Spleen (tissue), 11 donors: ENCODE measurements at regions not wholly inside any gene's neighbourhood (a gene's known extent, or its start where the extent isn't known, plus 50 kb on each side); places are given as distances from the start of the nearest gene placed in this dataset.

ENCODE experiments used
- DNase-seq: peaks from one replicate; pipeline ENCODE4 v3.0.0-alpha.2; 2020
- H3K27ac ChIP-seq, 8 donors: fragments of 200-600 bp; sonication (generic) in 7 of 8; 1 replicate in 4 of 8; 2 replicates in 4 of 8; pipeline versions ENCODE4 v1.5.0 to v1.8.0; 2016 to 2021; ENCODE audit warnings: inconsistent platforms in 4 of 8, mild to moderate bottlenecking in 4 of 8, moderate library complexity in 1 of 8
- H3K27me3 ChIP-seq, 7 donors: fragments of 200-600 bp; sonication (generic) in 6 of 7; replicated peaks in 1 of 7; 1 replicate in 4 of 7; 2 replicates in 3 of 7; pipeline versions ENCODE4 v1.5.0 to v1.8.0; 2016 to 2021; ENCODE audit warnings: inconsistent platforms in 3 of 7, mild to moderate bottlenecking in 1 of 7
- H3K36me3 ChIP-seq, 6 donors: fragments of 200-600 bp; sonication (generic) in 5 of 6; 1 replicate in 4 of 6; 2 replicates in 2 of 6; pipeline versions ENCODE4 v1.5.0 to v1.8.0; 2016 to 2021; ENCODE audit warnings: inconsistent platforms in 2 of 6
- H3K4me1 ChIP-seq, 6 donors: fragments of 200-600 bp; sonication (generic) in 5 of 6; 1 replicate in 3 of 6; 2 replicates in 3 of 6; pipeline versions ENCODE4 v1.5.0 to v1.8.0; 2016 to 2021; ENCODE audit warnings: inconsistent platforms in 3 of 6
- H3K4me3 ChIP-seq, 8 donors: fragments of 200-600 bp; sonication (generic) in 7 of 8; 1 replicate in 4 of 8; 2 replicates in 4 of 8; pipeline versions ENCODE4 v1.5.0 to v1.8.0; 2016 to 2021; ENCODE audit warnings: inconsistent platforms in 4 of 8, mild to moderate bottlenecking in 4 of 8, moderate library complexity in 2 of 8
- H3K9me3 ChIP-seq, 8 donors: fragments of 200-600 bp; sonication (generic) in 7 of 8; 1 replicate in 4 of 8; 2 replicates in 4 of 8; pipeline versions ENCODE4 v1.5.0 to v1.8.0; 2016 to 2021; ENCODE audit warnings: inconsistent platforms in 4 of 8
- CTCF ChIP-seq, 11 experiments: fragments of 200-600 bp in 7 of 11; fragments of 450-650 bp in 4 of 11; sonication (generic) in 4 of 11; IDR thresholded peaks in 8 of 11; conservative IDR thresholded peaks in 3 of 11; 1 replicate in 7 of 11; 2 replicates in 4 of 11; pipeline versions ENCODE4 v1.4.0 to v1.8.0; 2016 to 2021; ENCODE audit warnings: antibody characterized with exemption in 11 of 11, inconsistent platforms in 4 of 11, mild to moderate bottlenecking in 1 of 11
- POLR2A ChIP-seq, 3 donors: fragments of 450-650 bp; IDR thresholded peaks; one replicate each; pipeline ENCODE4 v1.5.1; 2017; ENCODE audit warnings: antibody characterized with exemption in 3 of 3, mild to moderate bottlenecking in 1 of 3
- POLR2AphosphoS5 ChIP-seq, 3 donors: sonication (generic); formaldehyde crosslinking; IDR thresholded peaks; one replicate each; pipeline ENCODE4 v1.5.1; 2017; ENCODE audit warnings: antibody characterized with exemption in 3 of 3
- WGBS, 5 donors: extraction: QIAGEN DNeasy Blood & Tissue Kit in 3 of 5; methylation state at CpG; one replicate each; pipeline versions ENCODE4 v1.1.5 to v1.1.7; 2013 to 2018; 5-methylcytosine and 5-hydroxymethylcytosine counted together
- intact Hi-C: fragments of 100-400 bp; cut with DNase I; formaldehyde crosslinking; loops from one replicate; pipeline ENCODE4 v1.15.0; 2023; ENCODE audit warnings: low total_unique reads
- donor health status: healthy with polysubstance abuse.
- donor health status: DM: no; HTN: no; CAD: no; lungs with moderate emphysema.
- donor health status: DM: no; HTN: no; CAD: no.
- donor health status: Bipolar disorder and iron deficiency.
- donor health status: healthy.
- donor health status: DM: no; HTN: no; CAD: no.
- donor health status: DM: yes; HTN: yes; CAD: no.

GRCh38 chr11:92852946-92853345 is 116.5 kb upstream of the MTNR1B start:
- Histone ChIP-seq H3K4me1 (no peaks in the 10 kb centered on the region), H3K9me3 (no peaks in the 10 kb centered on the region), H3K36me3 (no peaks in the 10 kb centered on the region), H3K27ac (no peak overlapping the region), H3K27me3 (peaks cover 0 to 20% (median 0%) of the 10 kb centered on the region in 7 donors), H3K4me3 (no peak overlapping the region)
- 87 to 100% (median 90%) methylated on average over 2 to 7 of the region's 7 CpGs for WGBS, 5 donors
- DNase-seq, result no peak
- intact Hi-C loops, result no loop called here
- TF ChIP-seq POLR2AphosphoS5 (IDR thresholded peaks at IDR 0.05) (no peak), CTCF (IDR thresholded peaks at IDR 0.05 in 8 of 11, conservative IDR thresholded peaks at IDR 0.05 in 3 of 11) (no peak), POLR2A (IDR thresholded peaks at IDR 0.05) (no peak)

- H3K4me1 ChIP-seq, result no peaks in the 10 kb centered on the region
- no peak overlapping the region for H3K27ac ChIP-seq
- TF ChIP-seq POLR2AphosphoS5 (IDR thresholded peaks at IDR 0.05) (no peak), POLR2A (IDR thresholded peaks at IDR 0.05) (no peak), CTCF (IDR thresholded peaks at IDR 0.05 in 8 of 11, conservative IDR thresholded peaks at IDR 0.05 in 3 of 11) (no peak)
- no peak for DNase-seq
- no peaks in the 10 kb centered on the region for H3K9me3 ChIP-seq
- intact Hi-C loops, result no loop called here
- H3K27me3 ChIP-seq, result peaks cover 0 to 20% (median 0%) of the 10 kb centered on the region in 7 donors
- H3K4me3 ChIP-seq, result no peak overlapping the region
- 66 to 81% (median 75%) methylated on average over 5 of the region's 5 CpGs for WGBS, 5 donors
- H3K36me3 ChIP-seq, result no peaks in the 10 kb centered on the region
These were observed 115.3 kb upstream of the MTNR1B start for GRCh38 chr11:92854162-92854561.

GRCh38 chr11:92854952-92855351 is 114.5 kb upstream of the MTNR1B start:
- Histone ChIP-seq H3K4me3 (no peak overlapping the region), H3K4me1 (no peaks in the 10 kb centered on the region), H3K27ac (no peak overlapping the region), H3K27me3 (peaks cover 0 to 20% (median 0%) of the 10 kb centered on the region in 7 donors), H3K9me3 (no peaks in the 10 kb centered on the region), H3K36me3 (no peaks in the 10 kb centered on the region)
- no peak for TF ChIP-seq POLR2AphosphoS5 (IDR thresholded peaks at IDR 0.05)
- no peak for DNase-seq
- WGBS, 5 donors, result 54 to 71% (median 62%) methylated on average over 3 of the region's 3 CpGs
- intact Hi-C loops, result no loop called here

- H3K27ac ChIP-seq, result no peak overlapping the region
- H3K27me3 ChIP-seq, result peaks cover 0 to 20% (median 0%) of the 10 kb centered on the region in 7 donors
- no peaks in the 10 kb centered on the region for H3K36me3 ChIP-seq
- no peaks in the 10 kb centered on the region for H3K9me3 ChIP-seq
- intact Hi-C loops, result no loop called here
- WGBS, 5 donors, result 63 to 72% (median 68%) methylated on average over 2 of the region's 2 CpGs
- H3K4me3 ChIP-seq, result no peak overlapping the region
- DNase-seq, result no peak
- H3K4me1 ChIP-seq, result no peaks in the 10 kb centered on the region
- TF ChIP-seq POLR2AphosphoS5 (IDR thresholded peaks at IDR 0.05) (no peak), POLR2A (IDR thresholded peaks at IDR 0.05) (no peak), CTCF (IDR thresholded peaks at IDR 0.05 in 8 of 11, conservative IDR thresholded peaks at IDR 0.05 in 3 of 11) (no peak)
These were observed 113.6 kb upstream of the MTNR1B start for GRCh38 chr11:92855607-92856405.
